T-helper 17 cell (primary cell): ENCODE measurements at regions not wholly inside any gene's neighbourhood (a gene's known extent, or its start where the extent isn't known, plus 50 kb on each side); places are given as distances from the start of the nearest gene placed in this dataset.
"Not testable (repeated sequence)": the region's sequence is repeated elsewhere in the genome, so short reads cannot be mapped to it uniquely, and the experiment has no call there.

Experiments
- ATAC-seq: fragments of 150-1000 bp; cut with Tn5 transposase; 2 replicates; pipeline ENCODE4 v1.10.0; 2021; ENCODE audit warnings: mild to moderate bottlenecking, moderate library complexity
- DNase-seq, 3 donors: peaks; one replicate each; pipeline versions ENCODE4 v3.0.0 to v3.0.0-alpha.2; 2020 to 2021
- H3K9me3 ChIP-seq: one replicate; pipeline ENCODE4 v1.7.0; 2013; ENCODE audit warnings: low read length, mild to moderate bottlenecking; ENCODE audit not compliant: control insufficient read depth, poor library complexity, severe bottlenecking
- H3K27ac Mint-ChIP-seq: one replicate; pipeline ENCODE4 v1.8.0; 2022; ENCODE audit warnings: mild to moderate bottlenecking, moderate library complexity, mixed read lengths
- H3K27me3 Mint-ChIP-seq: one replicate; pipeline ENCODE4 v1.8.0; 2022; ENCODE audit warnings: mixed read lengths
- H3K36me3 Mint-ChIP-seq: one replicate; pipeline ENCODE4 v1.8.0; 2022; ENCODE audit warnings: low read depth, mixed read lengths
- H3K4me1 Mint-ChIP-seq: one replicate; pipeline ENCODE4 v1.8.0; 2022; ENCODE audit warnings: mild to moderate bottlenecking, mixed read lengths
- H3K4me3 Mint-ChIP-seq: one replicate; pipeline ENCODE4 v1.8.0; 2022; ENCODE audit warnings: mild to moderate bottlenecking, moderate library complexity, mixed read lengths

- DNase-seq (no peak), ATAC-seq (no peak)
- Mint-ChIP-seq H3K4me3 (no peak overlapping the region), H3K36me3 (no peaks in the 10 kb centered on the region), H3K27me3 (no peaks in the 10 kb centered on the region), H3K4me1 (no peaks in the 10 kb centered on the region), H3K27ac (no peak overlapping the region)
- H3K9me3 ChIP-seq, result peaks cover 2% of the 10 kb centered on the region
These were observed 455.6 kb downstream of the TMEM38B start for GRCh38 chr9:106149956-106150355.

- H3K4me1 Mint-ChIP-seq, result no peaks in the 10 kb centered on the region
- no peak for DNase-seq
These were observed 462.1 kb downstream of the TMEM38B start for GRCh38 chr9:106156465-106156864.

GRCh38 chr9:106172265-106172664 is 477.9 kb downstream of the TMEM38B start:
- Mint-ChIP-seq H3K4me3 (no peak overlapping the region), H3K27ac (no peak overlapping the region), H3K27me3 (no peaks in the 10 kb centered on the region), H3K36me3 (no peaks in the 10 kb centered on the region), H3K4me1 (no peaks in the 10 kb centered on the region)
- no peaks in the 10 kb centered on the region for H3K9me3 ChIP-seq
- no peak for ATAC-seq
- DNase-seq, result no peak

More at GRCh38 chr9:106156465-106156864, 462.1 kb downstream of the TMEM38B start:
- Mint-ChIP-seq H3K36me3 (no peaks in the 10 kb centered on the region), H3K27ac (no peak overlapping the region), H3K4me3 (no peak overlapping the region), H3K27me3 (no peaks in the 10 kb centered on the region)
- peaks cover 2% of the 10 kb centered on the region for H3K9me3 ChIP-seq
- ATAC-seq, result no peak

- H3K36me3 Mint-ChIP-seq, result no peaks in the 10 kb centered on the region
- no peak overlapping the region for H3K27ac Mint-ChIP-seq
- no peaks in the 10 kb centered on the region for H3K4me1 Mint-ChIP-seq
- H3K4me3 Mint-ChIP-seq, result no peak overlapping the region
- DNase-seq (no peak), ATAC-seq (no peak)
- no peaks in the 10 kb centered on the region for H3K9me3 ChIP-seq
- no peaks in the 10 kb centered on the region for H3K27me3 Mint-ChIP-seq
These were observed 480.0 kb downstream of the TMEM38B start for GRCh38 chr9:106174346-106174745.

GRCh38 chr9:106177216-106177615 is 482.9 kb downstream of the TMEM38B start:
- Mint-ChIP-seq H3K4me1 (no peaks in the 10 kb centered on the region), H3K4me3 (no peak overlapping the region), H3K27ac (no peak overlapping the region), H3K36me3 (no peaks in the 10 kb centered on the region), H3K27me3 (no peaks in the 10 kb centered on the region)
- ATAC-seq, result no peak
- no peaks in the 10 kb centered on the region for H3K9me3 ChIP-seq
- DNase-seq, result no peak

- H3K9me3 ChIP-seq, result no peaks in the 10 kb centered on the region
- DNase-seq, result no peak
- Mint-ChIP-seq H3K4me1 (no peaks in the 10 kb centered on the region), H3K27me3 (no peaks in the 10 kb centered on the region), H3K27ac (no peak overlapping the region), H3K4me3 (no peak overlapping the region), H3K36me3 (no peaks in the 10 kb centered on the region)
- no peak for ATAC-seq
These were observed 484.9 kb downstream of the TMEM38B start for GRCh38 chr9:106179191-106179590.

- H3K4me3 Mint-ChIP-seq, H3K4me1 Mint-ChIP-seq, H3K27me3 Mint-ChIP-seq, DNase-seq, H3K27ac Mint-ChIP-seq, H3K9me3 ChIP-seq, ATAC-seq, H3K36me3 Mint-ChIP-seq: not testable (repeated sequence)
These were observed 509.6 kb downstream of the TMEM38B start for GRCh38 chr9:106203815-106204516.

- Mint-ChIP-seq H3K27ac (no peak overlapping the region), H3K4me1 (no peaks in the 10 kb centered on the region), H3K36me3 (no peaks in the 10 kb centered on the region), H3K27me3 (no peaks in the 10 kb centered on the region), H3K4me3 (no peak overlapping the region)
- ATAC-seq (no peak), DNase-seq (no peak)
- no peaks in the 10 kb centered on the region for H3K9me3 ChIP-seq
These were observed 513.0 kb downstream of the TMEM38B start for GRCh38 chr9:106207298-106207697.

- H3K9me3 ChIP-seq, result no peaks in the 10 kb centered on the region
- no peaks in the 10 kb centered on the region for H3K36me3 Mint-ChIP-seq
- H3K27ac Mint-ChIP-seq, result no peak overlapping the region
- H3K27me3 Mint-ChIP-seq, result no peaks in the 10 kb centered on the region
- H3K4me1 Mint-ChIP-seq, result no peaks in the 10 kb centered on the region
- ATAC-seq (no peak), DNase-seq (no peak)
- H3K4me3 Mint-ChIP-seq, result no peak overlapping the region
These were observed 524.1 kb downstream of the TMEM38B start for GRCh38 chr9:106218427-106218826.

- no peak overlapping the region for H3K4me3 Mint-ChIP-seq
- H3K27me3 Mint-ChIP-seq, result no peaks in the 10 kb centered on the region
- H3K36me3 Mint-ChIP-seq, result no peaks in the 10 kb centered on the region
- no peaks in the 10 kb centered on the region for H3K9me3 ChIP-seq
- ATAC-seq (no peak), DNase-seq (no peak)
- H3K4me1 Mint-ChIP-seq, result no peaks in the 10 kb centered on the region
- H3K27ac Mint-ChIP-seq, result no peak overlapping the region
These were observed 524.5 kb downstream of the TMEM38B start for GRCh38 chr9:106218854-106219253.

- no peak for ATAC-seq
- Mint-ChIP-seq H3K4me1 (no peaks in the 10 kb centered on the region), H3K36me3 (no peaks in the 10 kb centered on the region), H3K27me3 (no peaks in the 10 kb centered on the region), H3K27ac (no peak overlapping the region), H3K4me3 (no peak overlapping the region)
- DNase-seq, result no peak
- H3K9me3 ChIP-seq, result no peaks in the 10 kb centered on the region
These were observed 526.1 kb downstream of the TMEM38B start for GRCh38 chr9:106220415-106220814.

- no peaks in the 10 kb centered on the region for H3K9me3 ChIP-seq
- Mint-ChIP-seq H3K4me3 (no peak overlapping the region), H3K27me3 (no peaks in the 10 kb centered on the region), H3K4me1 (no peaks in the 10 kb centered on the region), H3K27ac (no peak overlapping the region), H3K36me3 (no peaks in the 10 kb centered on the region)
- ATAC-seq (no peak), DNase-seq (no peak)
These were observed 534.5 kb downstream of the TMEM38B start for GRCh38 chr9:106228861-106229260.

- no peaks in the 10 kb centered on the region for H3K27me3 Mint-ChIP-seq
- no peak overlapping the region for H3K27ac Mint-ChIP-seq
- no peak overlapping the region for H3K4me3 Mint-ChIP-seq
These were observed 538.8 kb downstream of the TMEM38B start for GRCh38 chr9:106233116-106233515.

GRCh38 chr9:106260908-106261307 is 566.6 kb downstream of the TMEM38B start:
- not testable (repeated sequence) for H3K27me3 Mint-ChIP-seq, H3K4me1 Mint-ChIP-seq

More at GRCh38 chr9:106233116-106233515, 538.8 kb downstream of the TMEM38B start:
- ATAC-seq, result no peak
- H3K4me1 Mint-ChIP-seq, result no peaks in the 10 kb centered on the region
- H3K36me3 Mint-ChIP-seq, result no peaks in the 10 kb centered on the region
- H3K9me3 ChIP-seq, result no peaks in the 10 kb centered on the region
- no peak for DNase-seq

More at GRCh38 chr9:106260908-106261307, 566.6 kb downstream of the TMEM38B start:
- H3K9me3 ChIP-seq, H3K4me3 Mint-ChIP-seq, H3K27ac Mint-ChIP-seq, H3K36me3 Mint-ChIP-seq, ATAC-seq, DNase-seq: not testable (repeated sequence)
